HL-60 (cell line): ENCODE measurements at regions not wholly inside any gene's neighbourhood (a gene's known extent, or its start where the extent isn't known, plus 50 kb on each side); places are given as distances from the start of the nearest gene placed in this dataset.

Experiments used
- DNase-seq, 2 experiments: peaks; one replicate each; pipeline ENCODE4 v3.0.0-alpha.2; 2010 to 2020; ENCODE audit warnings: low read depth in 1 of 2, low spot score in 1 of 2
- H3K27ac ChIP-seq: fragments of 250-450 bp; sonication (Bioruptor Pico); replicated peaks from 2 replicates; pipeline ENCODE4 v1.5.1; 2020; ENCODE audit warnings: mild to moderate bottlenecking, moderate library complexity
- H3K27me3 ChIP-seq: fragments of 250-450 bp; sonication (Bioruptor Pico); 2 replicates; pipeline ENCODE4 v1.5.1; 2021; ENCODE audit warnings: mild to moderate bottlenecking, moderate library complexity; ENCODE audit not compliant: insufficient read depth, poor library complexity, severe bottlenecking
- H3K4me3 ChIP-seq: replicated peaks from 2 replicates; pipeline ENCODE4 v1.5.1; 2011; ENCODE audit warnings: mild to moderate bottlenecking, control low read depth, low read length; ENCODE audit not compliant: insufficient read depth
- CTCF ChIP-seq: IDR thresholded peaks from one replicate; pipeline ENCODE4 v1.5.1; 2011; ENCODE audit warnings: low read length, control low read depth, inconsistent platforms; ENCODE audit not compliant: insufficient read depth
- GABPA ChIP-seq: IDR thresholded peaks from 2 replicates; pipeline ENCODE4 v1.6.1; 2012; ENCODE audit warnings: low read depth
- POLR2AphosphoS5 ChIP-seq: IDR thresholded peaks from 2 replicates; pipeline ENCODE4 v1.6.1; 2012; ENCODE audit warnings: low read depth
- REST ChIP-seq: IDR thresholded peaks from 2 replicates; pipeline ENCODE4 v1.6.1; 2012; ENCODE audit warnings: low read depth; ENCODE audit not compliant: insufficient replicate concordance
- SPI1 ChIP-seq: IDR thresholded peaks from 2 replicates; pipeline ENCODE4 v1.6.1; 2012; ENCODE audit warnings: low read depth, mild to moderate bottlenecking, borderline replicate concordance

- H3K27ac ChIP-seq: no peak overlapping the region
- TF ChIP-seq CTCF: no peak
- no peak for TF ChIP-seq GABPA
- no peak for TF ChIP-seq REST
- no peak for TF ChIP-seq SPI1
- no peaks in the 10 kb centered on the region for H3K27me3 ChIP-seq
- DNase-seq: no peak
- H3K4me3 ChIP-seq: no peak overlapping the region
Measured at GRCh38 chr1:178579095-178579494, 66.2 kb downstream of the TEX35 start.

GRCh38 chr1:178579562-178579961 lies 66.7 kb downstream of the TEX35 start:
- no peak for DNase-seq
- no peak overlapping the region for H3K27ac ChIP-seq
- no peak overlapping the region for H3K4me3 ChIP-seq
- TF ChIP-seq GABPA (no peak), REST (no peak), CTCF (no peak)
- no peaks in the 10 kb centered on the region for H3K27me3 ChIP-seq

- Histone ChIP-seq H3K27me3 (no peaks in the 10 kb centered on the region), H3K4me3 (no peak overlapping the region), H3K27ac (no peak overlapping the region)
- DNase-seq: no peak
- TF ChIP-seq REST (no peak), GABPA (no peak), CTCF (no peak), SPI1 (no peak), POLR2AphosphoS5 (no peak)
Measured at GRCh38 chr1:178580096-178580495, 67.2 kb downstream of the TEX35 start.
